Bone marrow (tissue), 2 donors: ENCODE measurements at regions not wholly inside any gene's neighbourhood (a gene's known extent, or its start where the extent isn't known, plus 50 kb on each side); places are given as distances from the start of the nearest gene placed in this dataset.

ENCODE experiments used
- DNase-seq, 2 donors: peaks; one replicate each; lab custom pipeline; 2025; lab: John Stamatoyannopoulos, UW

DNA sequence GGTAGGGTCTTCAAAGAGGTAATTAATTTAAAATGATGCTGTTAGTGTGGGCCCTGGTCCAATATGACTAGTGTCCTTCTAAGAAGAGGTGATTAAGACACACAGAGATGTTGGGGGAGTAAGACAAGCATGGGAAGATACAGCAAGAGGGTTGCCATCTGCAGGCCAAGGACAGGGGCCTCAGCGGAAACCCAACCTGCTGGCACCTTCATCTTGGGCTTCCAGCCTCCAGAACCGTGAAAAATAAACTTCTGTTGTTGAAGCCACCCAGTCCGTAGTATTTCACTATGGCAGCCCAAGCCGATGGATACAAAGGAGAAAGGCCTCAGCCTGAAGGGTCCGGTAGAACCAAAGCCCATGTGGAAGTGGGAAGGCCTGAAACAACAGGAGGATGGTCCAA is 161.7 kb upstream of the UBE2E1 start:
- DNase-seq, result no peak

DNA sequence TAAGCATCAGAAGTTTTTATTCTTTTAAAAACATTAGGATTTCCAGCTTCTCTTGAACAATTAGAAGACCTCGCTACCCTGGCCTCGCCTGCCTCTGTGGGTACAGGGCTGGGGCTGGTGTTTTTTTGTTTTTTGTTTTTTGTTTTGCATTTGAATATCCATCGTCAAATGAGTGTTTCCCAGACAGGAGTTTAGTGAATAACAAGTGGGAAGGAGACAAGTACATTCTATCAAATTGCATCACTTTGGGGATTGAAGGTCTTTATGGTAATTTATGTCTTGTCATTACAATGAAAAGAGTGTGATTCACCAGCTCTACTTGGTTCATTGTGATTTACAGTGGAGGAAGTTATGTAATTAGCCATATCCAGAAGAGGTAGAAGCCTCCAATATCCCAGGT is 161.1 kb upstream of the UBE2E1 start:
- DNase-seq, result no peak

DNA sequence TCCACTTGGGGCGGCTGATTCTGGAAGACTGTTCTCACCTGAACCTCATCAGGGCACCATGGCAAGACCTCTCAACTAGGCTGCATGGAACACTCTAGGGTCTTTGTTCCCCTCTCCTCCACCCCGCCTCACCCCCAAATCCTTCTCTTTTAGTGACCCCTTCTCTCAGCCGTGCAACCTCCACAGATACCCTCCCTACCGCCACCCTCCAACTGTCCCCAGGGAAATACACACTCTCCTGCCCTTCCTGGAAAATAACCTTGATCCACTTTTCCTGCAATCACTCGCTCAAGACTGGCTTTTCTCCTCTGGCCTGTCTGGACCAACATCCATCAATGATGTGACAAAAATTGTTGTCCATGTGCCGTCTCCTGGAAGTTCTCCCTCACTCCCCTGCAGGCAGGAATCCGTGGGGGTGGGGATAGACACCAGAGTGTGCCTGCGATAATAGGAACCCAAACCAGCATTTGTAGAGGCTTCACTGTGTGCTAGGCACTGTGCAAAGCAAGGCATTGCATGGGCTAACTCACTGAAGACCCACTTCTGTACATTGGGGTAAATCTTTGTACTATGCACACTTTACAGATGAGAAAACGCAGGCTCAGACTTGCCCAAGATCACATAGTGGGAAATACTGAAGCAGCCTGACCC is 160.1 kb upstream of the UBE2E1 start:
- DNase-seq, result no peak

DNA sequence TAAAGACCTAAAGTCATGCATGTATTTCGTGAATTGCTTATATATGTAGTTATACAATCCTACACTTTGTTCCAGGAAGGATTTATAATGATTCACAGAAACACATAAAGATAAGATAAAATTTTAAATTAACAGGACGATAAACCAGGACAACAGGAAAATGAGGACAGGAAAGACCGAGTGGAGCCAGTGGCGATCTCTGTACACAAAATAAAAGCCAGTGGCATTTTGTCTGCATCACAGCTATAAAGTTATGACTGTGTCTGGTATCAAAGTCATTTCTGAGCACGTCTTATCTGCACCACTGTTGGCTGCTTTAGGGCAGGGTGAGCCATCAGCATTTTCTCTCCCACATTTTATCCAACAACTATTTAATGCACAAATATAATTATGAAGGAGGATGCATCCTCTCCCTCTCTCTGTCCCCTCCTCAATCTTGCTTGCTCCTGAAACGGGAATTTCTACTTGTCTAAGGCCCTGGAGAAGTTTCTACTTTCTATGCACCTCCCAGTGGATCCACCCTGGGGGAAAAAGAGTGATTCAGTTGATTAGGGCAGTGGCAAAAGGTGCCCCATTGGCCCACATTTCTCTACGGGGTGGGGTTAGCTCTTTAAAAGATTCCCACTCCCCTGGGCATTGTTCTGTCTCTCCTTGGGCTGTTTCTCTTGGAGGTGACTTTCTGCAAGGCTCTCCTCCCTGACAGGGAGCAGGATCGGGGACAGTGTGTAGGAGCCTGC is 159.4 kb upstream of the UBE2E1 start:
- no peak for DNase-seq

DNA sequence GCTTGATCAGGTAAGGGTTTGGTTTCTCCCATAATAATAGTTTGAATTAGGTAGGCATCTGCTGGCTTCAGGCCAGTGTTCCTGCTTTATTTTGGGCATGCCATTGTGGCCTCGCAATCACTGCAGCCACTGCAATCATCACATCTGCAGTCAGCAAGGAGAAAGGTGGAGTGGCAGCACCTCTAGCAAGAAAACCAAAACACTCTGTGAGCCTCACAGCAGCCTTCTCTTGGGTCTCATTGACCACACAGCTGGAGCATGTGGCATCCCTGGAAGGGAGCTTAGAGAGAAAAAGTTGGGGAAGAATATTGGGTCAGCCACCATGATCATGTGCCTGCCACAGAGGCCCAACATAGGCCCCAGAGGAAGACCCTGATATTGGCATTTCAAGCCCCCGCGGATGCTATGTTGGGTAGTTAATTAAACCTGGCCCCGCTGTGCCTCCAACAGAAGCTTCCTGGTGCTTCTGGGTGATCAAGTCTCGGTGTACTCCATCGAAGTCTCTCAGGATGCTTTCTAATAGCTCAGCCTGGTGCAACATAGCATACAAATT is 158.0 kb upstream of the UBE2E1 start:
- DNase-seq, result no peak

DNA sequence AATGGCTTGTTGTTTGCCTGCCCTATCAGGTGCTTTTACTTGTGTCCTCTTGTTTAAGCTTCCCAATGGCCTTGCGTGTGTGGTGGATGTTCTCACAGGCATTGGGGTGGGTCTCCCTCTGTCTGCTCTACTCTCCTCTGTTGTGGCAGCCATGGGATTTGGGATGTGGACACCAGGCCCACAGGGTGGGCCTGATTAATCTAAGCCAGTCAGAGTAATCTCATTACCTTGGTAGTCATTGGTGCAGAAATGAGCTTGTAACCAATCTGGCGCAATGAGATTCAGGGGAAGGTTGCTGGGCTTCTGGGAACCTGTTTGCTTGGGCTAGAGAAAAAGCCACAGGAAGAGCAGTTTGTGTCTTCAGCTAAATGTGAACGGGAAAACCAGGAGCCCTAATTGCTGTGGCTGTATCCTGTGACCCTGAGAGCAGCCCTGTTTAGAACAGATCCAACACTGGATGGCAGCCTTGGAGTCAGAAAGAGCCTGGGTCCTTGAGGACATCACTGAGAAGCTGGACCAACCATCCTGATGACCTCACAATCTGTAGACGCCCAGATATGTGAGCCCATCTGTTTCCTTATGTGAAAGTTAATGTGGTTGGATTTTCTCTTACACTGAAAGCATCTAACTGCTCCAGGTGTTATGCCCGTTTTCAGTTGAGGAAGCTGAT is 157.3 kb upstream of the UBE2E1 start:
- DNase-seq, result no peak

DNA sequence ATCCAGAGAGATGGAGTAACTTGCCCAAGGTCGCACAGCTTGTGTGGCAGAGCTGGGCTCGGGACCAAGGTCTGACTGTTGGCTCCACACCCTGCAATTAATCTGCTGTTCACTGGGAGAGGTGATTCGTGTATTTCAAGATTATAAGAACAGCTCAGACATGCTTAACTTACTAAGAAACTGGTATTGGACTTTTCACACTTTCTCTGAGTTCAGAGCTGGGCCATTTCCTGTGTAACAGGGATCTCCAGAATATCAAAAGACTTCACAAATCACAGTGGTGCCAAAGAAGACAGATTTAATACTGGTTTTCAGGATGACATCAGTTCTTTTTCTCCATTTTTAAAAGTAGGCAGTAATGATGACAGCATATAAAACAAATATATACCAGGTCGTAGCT is 156.8 kb upstream of the UBE2E1 start:
- no peak for DNase-seq

DNA sequence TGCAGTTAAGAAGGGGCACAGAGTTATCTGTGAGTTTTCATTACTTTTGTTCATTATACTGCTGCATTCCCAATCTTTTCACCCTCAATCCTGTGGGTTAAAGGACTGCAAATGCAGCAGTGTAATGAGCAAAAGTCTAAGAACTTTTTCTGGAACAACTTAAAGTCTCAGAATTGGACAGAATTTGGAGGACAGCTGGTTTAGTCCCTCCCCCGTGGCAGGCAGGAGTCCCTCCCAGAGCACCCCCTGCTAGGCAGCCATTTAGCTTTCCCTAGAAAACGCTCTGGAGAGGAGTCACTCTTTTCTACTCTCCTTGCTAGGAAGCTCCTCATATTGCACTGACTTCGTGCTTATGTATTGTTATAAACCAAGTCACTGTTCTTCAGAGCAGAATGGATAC is 156.3 kb upstream of the UBE2E1 start:
- no peak for DNase-seq

DNA sequence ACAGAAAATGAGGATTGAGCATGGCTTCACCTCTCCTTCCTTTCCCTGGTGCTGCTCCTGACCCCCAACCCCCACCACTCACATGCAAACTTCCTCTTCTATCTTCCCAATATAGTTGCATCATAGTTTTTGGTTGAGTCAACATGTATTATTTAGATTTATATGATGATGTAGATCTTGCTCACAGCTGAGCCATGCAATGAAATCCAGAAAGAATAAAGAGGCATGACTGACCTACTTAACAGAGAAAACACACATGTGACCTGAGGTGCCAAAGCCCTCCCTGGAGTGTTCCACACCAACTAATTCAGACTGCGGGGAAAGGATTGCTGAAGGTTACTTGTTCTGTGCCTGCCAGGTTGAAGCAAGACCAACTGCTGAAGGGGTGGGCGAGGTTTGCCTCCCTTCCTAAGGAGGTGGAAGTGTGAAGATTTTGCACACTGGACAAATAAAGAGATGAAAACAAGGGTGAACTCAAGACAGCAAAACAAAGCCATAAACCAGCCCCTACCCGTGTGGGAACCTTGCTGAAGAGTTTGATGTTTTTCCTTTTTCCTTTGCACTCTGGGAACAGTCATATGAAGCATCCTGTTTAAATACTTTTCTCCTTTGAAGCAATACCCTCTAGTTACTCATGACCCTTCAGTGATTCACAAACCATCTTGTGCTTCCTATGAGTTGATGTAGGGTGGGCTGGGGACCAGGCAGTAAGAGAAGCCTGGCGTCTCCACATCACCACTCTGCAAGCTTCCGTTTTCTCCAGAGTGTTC is 155.2 kb upstream of the UBE2E1 start:
- DNase-seq, result peak in 1 of 2 donors; percentile 20

DNA sequence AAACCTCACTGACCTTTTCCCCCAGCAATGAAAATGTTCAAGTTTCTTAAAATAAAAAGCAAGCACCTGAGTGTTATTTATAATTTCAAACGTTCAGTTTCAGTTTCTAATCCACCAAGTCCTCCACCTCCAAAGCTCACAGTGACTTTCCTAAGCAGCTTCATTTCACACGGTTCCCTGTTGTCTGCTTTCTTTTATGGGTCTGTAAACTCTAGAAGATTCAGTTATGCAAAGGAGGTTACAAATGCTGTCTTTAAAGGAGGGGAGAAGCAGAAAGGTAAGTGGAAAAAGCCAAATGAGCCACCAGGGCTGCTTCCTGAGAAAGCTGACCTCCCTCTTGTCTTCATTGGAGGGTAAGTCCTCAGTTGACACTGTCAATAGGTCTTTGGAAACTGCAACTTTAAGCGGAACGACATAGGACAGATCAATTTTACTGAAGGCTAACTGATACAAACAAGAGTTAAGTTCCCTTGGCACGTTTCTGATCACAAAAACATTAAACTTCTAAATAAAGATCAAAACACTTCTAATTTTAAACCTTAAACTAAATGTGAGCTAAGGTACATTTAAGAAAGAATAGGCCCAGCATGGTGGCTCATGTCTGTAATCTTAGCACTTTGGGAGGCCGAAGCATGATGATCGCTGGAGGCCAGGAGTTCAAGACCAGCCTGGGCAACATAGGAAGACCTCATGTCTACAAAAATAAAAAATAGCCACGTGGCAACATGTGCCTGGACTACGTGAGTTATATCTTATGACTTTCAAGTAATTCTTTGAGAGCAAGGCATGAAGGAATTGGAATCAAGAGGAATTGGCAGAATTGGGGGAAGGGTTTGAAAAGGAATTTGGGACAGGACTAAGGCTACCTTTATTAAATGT is 151.9 kb upstream of the UBE2E1 start:
- DNase-seq, result no peak

DNA sequence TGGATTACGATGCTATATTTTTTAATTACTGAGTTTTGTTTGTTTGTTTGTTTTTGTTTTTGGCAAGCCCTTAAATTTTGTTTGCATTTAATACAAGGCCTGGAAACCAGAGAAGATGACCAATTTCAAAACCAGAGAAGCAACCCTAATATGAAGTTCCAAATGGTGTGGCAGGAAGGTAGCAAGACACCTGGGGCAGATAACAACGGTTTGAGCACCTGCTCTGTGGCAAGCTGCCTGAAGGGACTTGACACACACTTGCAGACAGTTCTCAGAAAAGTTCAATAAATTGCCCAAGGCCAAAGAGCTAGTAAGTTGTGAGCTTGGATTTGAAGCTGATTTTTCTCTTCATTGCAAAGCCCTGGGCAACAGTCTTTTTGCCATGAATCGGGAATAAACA is 151.2 kb upstream of the UBE2E1 start:
- DNase-seq, result no peak

DNA sequence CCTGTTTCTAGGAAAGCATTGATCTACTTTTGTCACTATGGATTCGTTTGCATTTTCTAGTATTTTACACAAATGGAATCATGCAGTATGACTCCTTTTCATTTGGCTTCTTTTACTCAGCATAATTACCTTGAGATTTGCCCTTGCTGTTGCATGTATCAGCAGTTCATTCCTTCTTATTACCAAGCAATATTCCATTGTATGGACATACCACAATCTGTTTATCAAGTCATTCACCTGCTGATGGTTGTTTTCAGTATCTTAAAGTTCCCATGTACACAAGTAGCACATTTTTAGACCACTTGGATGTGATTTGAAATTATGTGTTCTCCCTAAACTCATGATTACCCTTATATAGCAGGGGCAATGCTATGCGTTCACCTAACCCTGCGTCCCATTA is 150.0 kb upstream of the UBE2E1 start:
- no peak for DNase-seq

DNA sequence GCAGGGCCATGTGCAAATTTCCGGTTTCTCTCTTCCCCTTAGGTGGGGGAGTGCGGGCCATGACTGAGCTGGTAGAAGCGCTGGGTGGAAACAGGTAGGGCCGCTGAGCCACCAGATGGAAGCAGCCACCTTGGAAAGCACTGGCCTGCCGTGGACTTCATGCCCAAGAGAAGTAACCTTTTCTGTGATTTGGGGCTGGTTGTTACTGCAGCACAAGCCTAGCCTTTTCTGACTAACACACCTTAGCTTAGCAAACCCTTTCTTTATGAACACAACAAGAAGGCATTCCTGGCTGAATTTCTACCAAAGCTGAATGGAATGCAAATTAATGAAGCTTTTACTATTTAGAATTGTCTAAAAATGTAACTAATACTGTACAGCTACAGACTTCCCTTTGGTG is 149.6 kb upstream of the UBE2E1 start:
- no peak for DNase-seq

DNA sequence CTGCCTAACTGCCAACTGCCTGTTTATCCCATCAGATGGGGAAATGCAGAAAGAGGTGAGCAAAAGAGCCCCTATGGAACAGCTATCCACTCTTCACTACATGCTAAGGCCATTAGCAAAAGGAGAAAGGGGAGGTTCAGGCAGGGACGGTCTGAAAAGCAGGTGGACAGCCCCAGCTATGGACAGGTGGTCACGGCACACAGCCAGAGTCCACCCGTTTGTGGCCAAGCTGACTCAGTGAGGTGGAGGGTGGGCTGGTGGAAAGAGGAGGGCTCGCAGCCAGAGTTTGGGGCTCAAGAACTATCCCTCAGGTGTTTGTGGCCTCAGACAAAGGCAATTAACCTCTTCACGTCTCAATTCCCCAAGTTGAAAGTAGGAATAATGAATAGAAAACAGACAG is 148.9 kb upstream of the UBE2E1 start:
- DNase-seq, result no peak

DNA sequence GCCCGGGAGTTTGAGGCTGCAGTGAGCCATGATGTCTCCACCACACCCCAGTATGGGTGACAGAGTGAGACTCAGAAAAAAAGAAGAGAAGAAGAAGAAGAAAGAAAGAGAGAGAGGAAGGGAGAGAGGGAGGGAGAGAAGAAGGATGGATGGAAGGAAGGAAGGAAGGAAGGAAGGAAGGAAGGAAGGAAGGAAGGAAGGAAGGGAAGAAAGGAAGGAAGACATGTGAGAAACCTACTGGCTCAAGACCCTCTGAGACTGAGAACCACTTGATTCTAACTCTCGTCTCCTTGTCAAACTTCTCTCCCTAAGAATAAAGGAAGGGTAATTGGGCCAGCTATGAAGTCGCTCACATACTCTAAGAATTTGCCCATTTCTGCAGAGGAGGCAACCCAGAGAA is 148.1 kb upstream of the UBE2E1 start:
- DNase-seq, result no peak

DNA sequence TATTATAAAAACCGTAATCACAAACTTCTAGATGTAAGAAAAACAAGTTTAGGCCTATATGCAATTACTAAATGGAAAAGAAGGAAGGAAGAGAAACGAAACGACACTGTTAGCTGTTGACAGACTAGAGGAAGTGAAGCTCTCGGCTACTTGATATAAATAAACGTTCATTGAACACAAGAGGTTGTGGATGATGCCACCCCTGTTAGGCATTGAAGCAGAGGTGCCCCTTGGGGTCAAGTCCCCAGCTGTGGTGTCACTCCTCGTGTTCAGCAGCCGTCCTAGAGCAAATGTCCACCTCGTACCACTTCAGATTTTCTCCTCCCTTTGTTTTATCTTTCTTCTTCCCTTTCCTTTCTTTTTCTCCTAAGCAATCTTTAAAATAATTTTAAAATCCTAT is 146.5 kb upstream of the UBE2E1 start:
- peak in 1 of 2 donors; percentile 72 for DNase-seq

DNA sequence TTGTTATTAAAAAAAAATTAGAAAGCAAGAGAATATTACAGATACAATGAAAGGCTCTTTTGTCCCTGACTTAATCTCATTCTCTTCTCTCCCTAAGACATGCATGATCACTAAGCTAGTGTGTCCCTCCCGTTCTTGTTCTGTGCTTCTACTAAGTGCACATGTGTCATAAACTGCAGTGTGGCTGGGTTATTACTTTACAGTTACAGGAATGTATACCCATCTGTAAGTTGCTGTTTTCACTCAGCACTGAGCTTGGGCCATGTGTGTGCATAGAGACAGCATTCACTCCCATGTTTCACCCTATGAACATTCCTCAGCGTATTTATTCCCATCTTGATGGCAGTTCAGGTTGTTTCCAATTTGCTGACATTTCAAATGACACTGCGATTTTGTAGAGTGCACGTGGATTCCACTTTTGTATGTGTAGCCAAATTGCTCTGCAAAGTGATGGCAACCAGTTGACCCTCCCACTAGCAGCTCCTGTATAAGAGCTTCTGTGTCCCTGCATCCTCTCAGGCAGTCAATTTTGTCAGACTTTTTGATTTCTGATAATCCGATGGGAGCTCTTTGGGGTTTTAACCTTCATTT is 145.8 kb upstream of the UBE2E1 start:
- DNase-seq, result no peak

DNA sequence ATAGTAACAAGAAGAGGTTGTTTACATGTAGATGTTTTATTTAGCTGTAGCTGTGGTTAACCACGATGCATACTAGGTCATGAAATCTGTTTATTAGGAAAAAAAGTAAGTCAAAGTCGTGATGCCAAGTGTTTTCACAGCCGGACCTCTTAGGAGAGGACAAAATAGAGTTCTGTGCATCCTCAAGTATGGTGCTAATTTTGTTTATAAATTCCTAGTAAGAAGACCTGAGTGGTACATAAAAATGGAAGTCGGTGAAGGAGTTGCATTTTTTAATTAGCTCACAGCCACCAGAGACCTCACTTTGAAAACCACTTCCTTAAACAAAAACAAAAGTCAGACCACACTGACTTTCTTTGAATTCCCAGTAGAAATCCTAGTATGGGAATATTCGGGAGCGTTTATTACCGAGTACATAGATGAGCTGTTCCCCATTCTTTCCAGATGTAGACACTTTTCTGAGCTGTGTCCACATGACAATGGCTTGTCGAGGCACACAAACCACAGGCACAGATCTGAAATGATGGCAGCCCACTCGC is 143.6 kb upstream of the UBE2E1 start:
- DNase-seq, result peak in 1 of 2 donors; percentile 20

DNA sequence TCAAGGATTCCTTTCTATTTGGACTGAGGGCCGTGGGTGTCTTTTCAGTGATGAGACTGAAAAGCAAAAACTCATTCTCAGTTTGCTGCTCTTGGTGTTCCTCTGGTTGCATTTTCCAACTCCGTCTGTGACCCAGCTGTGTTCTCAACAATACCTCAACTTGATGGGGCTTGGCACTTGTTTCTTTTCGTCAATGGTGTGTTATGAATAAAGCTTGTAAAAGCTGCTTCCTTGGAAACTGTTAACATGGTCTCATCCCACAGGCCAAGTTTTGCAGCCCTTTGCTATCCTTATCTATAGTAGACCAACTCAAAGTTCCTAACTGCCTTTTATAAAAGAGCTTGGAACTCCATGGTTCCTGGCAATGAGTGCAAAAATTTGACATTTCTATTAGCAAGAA is 142.5 kb upstream of the UBE2E1 start:
- no peak for DNase-seq

DNA sequence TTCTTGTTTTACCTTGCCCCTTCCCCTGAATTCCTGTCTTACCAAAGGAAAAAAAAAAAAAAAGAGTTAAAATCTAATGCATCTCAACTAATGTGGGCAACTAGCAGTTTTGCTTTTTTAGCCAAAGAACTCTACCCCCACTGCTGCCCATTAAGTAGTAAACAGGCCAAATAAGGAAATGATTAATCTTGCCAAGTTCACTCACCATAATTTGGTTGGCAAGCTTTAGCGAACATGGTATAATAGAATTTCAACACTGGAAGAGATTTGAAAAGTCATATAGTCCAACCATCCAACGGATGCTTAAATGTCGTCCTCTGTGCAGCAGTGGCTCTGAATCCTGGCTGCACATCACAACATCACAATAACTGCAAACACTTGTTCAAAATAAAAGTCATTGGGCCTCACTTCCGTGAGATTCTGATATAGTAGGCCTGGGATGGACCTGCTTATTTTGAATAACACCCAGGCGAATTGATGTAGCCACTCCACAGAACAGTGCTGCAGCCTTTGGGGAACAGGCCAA is 142.0 kb upstream of the UBE2E1 start:
- no peak for DNase-seq
